ENCODE measurements at regions not wholly inside any gene's neighbourhood (a gene's known extent, or its start where the extent isn't known, plus 50 kb on each side); places are given as distances from the start of the nearest gene placed in this dataset.
"Not testable (repeated sequence)": the region's sequence is repeated elsewhere in the genome, so short reads cannot be mapped to it uniquely, and the experiment has no call there.

DNA sequence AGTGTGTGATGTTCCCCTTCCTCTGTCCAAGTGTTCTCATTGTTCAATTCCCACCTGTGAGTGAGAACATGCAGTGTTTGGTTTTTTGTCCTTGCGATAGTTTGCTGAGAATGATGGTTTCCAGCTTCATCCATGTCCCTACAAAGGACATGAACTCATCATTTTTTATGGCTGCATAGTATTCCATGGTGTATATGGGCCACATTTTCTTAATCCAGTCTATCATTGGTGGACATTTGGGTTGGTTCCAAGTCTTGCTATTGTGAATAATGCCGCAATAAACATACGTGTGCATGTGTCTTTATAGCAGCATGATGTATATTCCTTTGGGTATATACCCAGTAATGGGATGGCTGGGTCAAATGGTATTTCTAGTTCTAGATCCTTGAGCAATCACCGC is 134.5 kb upstream of the SVIL start:
- TF ChIP-seq, protein P1, sequence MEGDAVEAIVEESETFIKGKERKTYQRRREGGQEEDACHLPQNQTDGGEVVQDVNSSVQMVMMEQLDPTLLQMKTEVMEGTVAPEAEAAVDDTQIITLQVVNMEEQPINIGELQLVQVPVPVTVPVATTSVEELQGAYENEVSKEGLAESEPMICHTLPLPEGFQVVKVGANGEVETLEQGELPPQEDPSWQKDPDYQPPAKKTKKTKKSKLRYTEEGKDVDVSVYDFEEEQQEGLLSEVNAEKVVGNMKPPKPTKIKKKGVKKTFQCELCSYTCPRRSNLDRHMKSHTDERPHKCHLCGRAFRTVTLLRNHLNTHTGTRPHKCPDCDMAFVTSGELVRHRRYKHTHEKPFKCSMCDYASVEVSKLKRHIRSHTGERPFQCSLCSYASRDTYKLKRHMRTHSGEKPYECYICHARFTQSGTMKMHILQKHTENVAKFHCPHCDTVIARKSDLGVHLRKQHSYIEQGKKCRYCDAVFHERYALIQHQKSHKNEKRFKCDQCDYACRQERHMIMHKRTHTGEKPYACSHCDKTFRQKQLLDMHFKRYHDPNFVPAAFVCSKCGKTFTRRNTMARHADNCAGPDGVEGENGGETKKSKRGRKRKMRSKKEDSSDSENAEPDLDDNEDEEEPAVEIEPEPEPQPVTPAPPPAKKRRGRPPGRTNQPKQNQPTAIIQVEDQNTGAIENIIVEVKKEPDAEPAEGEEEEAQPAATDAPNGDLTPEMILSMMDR (IDR thresholded peaks at IDR 0.05) = not testable (repeated sequence)
- not testable (repeated sequence) for TF ChIP-seq POLR2A (IDR thresholded peaks at IDR 0.05)

Data from lower leg skin (tissue), 3 donors.